Smooth muscle cell (in vitro differentiated cells): ENCODE measurements at regions not wholly inside any gene's neighbourhood (a gene's known extent, or its start where the extent isn't known, plus 50 kb on each side); places are given as distances from the start of the nearest gene placed in this dataset.
"Not testable (repeated sequence)": the region's sequence is repeated elsewhere in the genome, so short reads cannot be mapped to it uniquely, and the experiment has no call there.

Experiments used
- DNase-seq: peaks from one replicate; lab custom pipeline; 2025; ENCODE audit not compliant: unreplicated experiment; lab: John Stamatoyannopoulos, UW
- H2AFZ ChIP-seq: fragments of 200-600 bp; sonication (generic); 2 replicates; pipeline ENCODE4 v1.6.0; 2016; ENCODE audit warnings: antibody characterized with exemption, low read depth, mild to moderate bottlenecking
- H3F3A ChIP-seq: fragments of 200-600 bp; sonication (generic); 2 replicates; pipeline ENCODE4 v1.6.0; 2017; ENCODE audit warnings: antibody characterized with exemption, low read depth
- H3K27ac ChIP-seq: fragments of 200-600 bp; sonication (generic); 2 replicates; pipeline ENCODE4 v1.5.1; 2016; ENCODE audit warnings: low read depth, mild to moderate bottlenecking
- H3K27me3 ChIP-seq: fragments of 200-600 bp; sonication (generic); 2 replicates; pipeline ENCODE4 v1.6.1; 2016; ENCODE audit warnings: low read depth, mild to moderate bottlenecking
- H3K36me3 ChIP-seq: fragments of 200-600 bp; sonication (generic); 2 replicates; pipeline ENCODE4 v1.5.1; 2016; ENCODE audit warnings: low read depth
- H3K4me1 ChIP-seq: fragments of 200-600 bp; sonication (generic); 2 replicates; pipeline ENCODE4 v1.5.1; 2016; ENCODE audit warnings: low read depth
- H3K4me2 ChIP-seq: fragments of 200-600 bp; sonication (generic); 2 replicates; pipeline ENCODE4 v1.6.0; 2016; ENCODE audit warnings: mild to moderate bottlenecking
- H3K4me3 ChIP-seq: fragments of 200-600 bp; sonication (generic); 2 replicates; pipeline ENCODE4 v1.5.1; 2016; ENCODE audit warnings: mild to moderate bottlenecking
- H3K79me2 ChIP-seq: fragments of 200-600 bp; sonication (generic); 2 replicates; pipeline ENCODE4 v1.6.0; 2016; ENCODE audit warnings: low read depth, mild to moderate bottlenecking
- H3K9ac ChIP-seq: fragments of 200-600 bp; sonication (generic); 2 replicates; pipeline ENCODE4 v1.6.0; 2016; ENCODE audit warnings: low read depth
- H3K9me3 ChIP-seq: fragments of 200-600 bp; sonication (generic); replicated peaks from 2 replicates; pipeline ENCODE4 v1.5.1; 2016; ENCODE audit warnings: low read depth
- H4K20me1 ChIP-seq: fragments of 200-600 bp; sonication (generic); 2 replicates; pipeline ENCODE4 v1.6.0; 2016; ENCODE audit warnings: low read depth
- CTCF ChIP-seq: fragments of 200-600 bp; sonication (generic); IDR thresholded peaks from 2 replicates; pipeline ENCODE4 v1.5.1; 2017; ENCODE audit warnings: borderline replicate concordance, mild to moderate bottlenecking, antibody characterized with exemption; ENCODE audit not compliant: insufficient read depth, poor library complexity, severe bottlenecking
- WGBS: methylation state at CpG from one replicate; pipeline ENCODE4 v1.1.7; 2016; ENCODE audit warnings: low lambda C conversion rate; 5-methylcytosine and 5-hydroxymethylcytosine counted together

DNA sequence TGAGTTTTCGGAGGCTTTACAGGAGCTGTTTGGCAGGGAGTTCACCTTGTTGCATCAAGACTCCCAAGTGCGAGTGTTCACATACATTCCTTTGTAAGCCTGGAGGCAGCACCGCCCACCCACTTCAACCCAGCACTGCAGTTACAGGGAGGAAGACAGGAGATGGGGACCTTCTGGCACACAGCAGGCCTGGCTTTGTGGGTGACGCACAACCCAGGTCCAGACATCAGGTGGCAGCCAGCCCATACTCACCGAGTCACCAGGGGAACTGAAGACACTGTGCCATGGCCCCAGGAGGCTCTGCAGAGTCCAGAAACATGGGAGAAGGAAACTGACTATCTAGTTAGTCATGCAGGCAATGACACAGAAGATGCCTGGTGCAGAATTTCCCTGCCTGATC lies 305.9 kb upstream of the RNF32 start:
- TF ChIP-seq CTCF = no peak
- Histone ChIP-seq H3F3A (no peaks in the 10 kb centered on the region), H2AFZ (no peak overlapping the region), H4K20me1 (no peaks in the 10 kb centered on the region), H3K27me3 (no peaks in the 10 kb centered on the region), H3K79me2 (no peaks in the 10 kb centered on the region), H3K9ac (no peak overlapping the region), H3K4me2 (no peak overlapping the region), H3K4me3 (no peak overlapping the region), H3K9me3 (no peaks in the 10 kb centered on the region), H3K27ac (no peak overlapping the region), H3K36me3 (no peaks in the 10 kb centered on the region), H3K4me1 (no peaks in the 10 kb centered on the region)
- DNase-seq = no peak
- WGBS = 85% methylated on average over 5 of the region's 5 CpGs

DNA sequence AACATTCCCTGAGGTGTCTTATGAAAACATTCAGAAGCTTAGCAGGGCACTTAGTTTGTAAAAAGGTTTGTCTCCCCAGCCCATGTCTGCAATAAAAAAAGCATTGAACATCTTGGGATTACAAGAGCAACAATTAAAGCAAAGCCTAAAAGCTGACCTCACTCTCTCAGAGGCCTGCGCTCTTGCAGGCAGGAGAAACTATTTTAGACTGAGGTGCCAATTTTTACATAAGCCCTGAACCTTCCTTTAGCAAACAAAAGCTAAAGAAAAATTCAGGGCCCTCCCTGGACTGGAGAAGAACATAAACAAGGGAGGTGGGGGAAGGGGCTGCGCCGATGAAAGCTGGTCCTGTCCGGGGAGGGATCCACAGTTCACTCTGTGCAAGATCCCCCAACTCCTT lies 312.7 kb upstream of the RNF32 start:
- Histone ChIP-seq H3K4me1 (peaks cover 9% of the 10 kb centered on the region), H3K9me3 (no peaks in the 10 kb centered on the region), H3K27ac (no peak overlapping the region), H2AFZ (no peak overlapping the region), H3K27me3 (no peaks in the 10 kb centered on the region), H3K79me2 (no peaks in the 10 kb centered on the region), H3K36me3 (no peaks in the 10 kb centered on the region), H3K9ac (no peak overlapping the region), H3F3A (no peaks in the 10 kb centered on the region), H3K4me2 (no peak overlapping the region), H3K4me3 (no peak overlapping the region), H4K20me1 (no peaks in the 10 kb centered on the region)
- no peak for TF ChIP-seq CTCF
- WGBS = 83% methylated on average over 4 of the region's 4 CpGs
- DNase-seq = no peak

GRCh38 chr7:156327474-156327873 lies 313.1 kb upstream of the RNF32 start:
- Histone ChIP-seq H3K9me3 (no peaks in the 10 kb centered on the region), H3K4me1 (peaks cover 9% of the 10 kb centered on the region), H4K20me1 (no peaks in the 10 kb centered on the region), H3K4me3 (no peak overlapping the region), H3K27ac (no peak overlapping the region), H3K4me2 (no peak overlapping the region), H3K79me2 (no peaks in the 10 kb centered on the region), H3K27me3 (no peaks in the 10 kb centered on the region), H3K9ac (no peak overlapping the region), H3K36me3 (no peaks in the 10 kb centered on the region), H2AFZ (no peak overlapping the region), H3F3A (no peaks in the 10 kb centered on the region)
- no peak for TF ChIP-seq CTCF
- no peak for DNase-seq
- WGBS = 77% methylated on average over 2 of the region's 2 CpGs

DNA sequence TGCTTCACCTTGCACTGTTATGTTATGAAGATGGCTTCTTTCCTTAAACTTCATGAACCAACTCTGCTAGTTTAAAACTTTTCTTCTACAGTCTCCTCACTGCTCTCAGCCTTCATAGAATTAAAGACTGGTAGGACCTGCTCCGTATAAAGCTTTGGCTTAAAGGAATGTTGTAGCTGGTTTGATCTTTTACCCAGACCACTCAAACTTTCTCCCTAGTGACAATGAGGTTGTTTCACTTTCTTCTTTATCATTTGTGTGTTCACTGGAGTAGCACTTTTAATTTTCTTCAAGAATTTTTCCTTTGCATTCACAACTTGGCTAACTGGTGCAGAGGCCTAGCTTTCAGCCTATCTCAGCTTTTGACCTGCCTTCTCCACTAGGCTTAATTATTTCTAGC lies 316.4 kb upstream of the RNF32 start:
- Histone ChIP-seq H3K79me2 (no peaks in the 10 kb centered on the region), H3K9me3 (no peaks in the 10 kb centered on the region), H3K4me2 (no peak overlapping the region), H3K4me1 (peaks cover 9% of the 10 kb centered on the region), H3K36me3 (no peaks in the 10 kb centered on the region), H3K4me3 (no peak overlapping the region), H2AFZ (no peak overlapping the region), H4K20me1 (no peaks in the 10 kb centered on the region), H3K27me3 (no peaks in the 10 kb centered on the region), H3F3A (no peaks in the 10 kb centered on the region), H3K27ac (no peak overlapping the region), H3K9ac (no peak overlapping the region)
- no peak for TF ChIP-seq CTCF
- WGBS = 85% methylated on average over 1 of the region's 1 CpG
- no peak for DNase-seq

DNA sequence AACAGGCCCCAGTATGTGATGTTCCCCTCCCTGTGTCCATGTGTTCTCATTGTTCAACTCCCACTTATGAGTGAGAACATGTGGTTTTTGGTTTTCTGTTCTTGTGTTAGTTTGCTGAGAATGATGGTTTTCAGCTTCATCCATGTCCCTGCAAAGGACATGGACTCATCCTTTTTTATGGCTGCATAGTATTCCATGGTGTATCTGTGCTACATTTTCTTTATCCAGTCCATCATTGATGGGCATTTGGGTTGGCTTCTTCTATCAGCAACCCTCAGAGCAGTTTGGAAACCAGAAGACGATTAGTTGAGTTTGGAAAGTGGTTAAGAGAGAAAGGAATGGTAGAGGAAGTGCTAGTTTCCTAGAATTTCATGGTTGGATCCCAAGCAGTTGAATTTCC lies 319.1 kb upstream of the RNF32 start:
- not testable (repeated sequence) for DNase-seq, H3K27me3 ChIP-seq, H3F3A ChIP-seq, H3K4me1 ChIP-seq, H3K4me2 ChIP-seq, H3K36me3 ChIP-seq, H3K9me3 ChIP-seq, H4K20me1 ChIP-seq, H3K4me3 ChIP-seq, H3K27ac ChIP-seq, H3K79me2 ChIP-seq, H2AFZ ChIP-seq, H3K9ac ChIP-seq
- 54% methylated on average over 1 of the region's 1 CpG for WGBS
